NT2/D1 (cell line): ENCODE measurements at regions not wholly inside any gene's neighbourhood (a gene's known extent, or its start where the extent isn't known, plus 50 kb on each side); places are given as distances from the start of the nearest gene placed in this dataset.

Source experiments
- SUZ12 ChIP-seq: IDR thresholded peaks from 2 replicates; pipeline ENCODE4 v1.6.1; 2011; ENCODE audit not compliant: insufficient read length, insufficient read depth; ENCODE audit errors: extremely low read depth
- YY1 ChIP-seq: IDR thresholded peaks from 2 replicates; pipeline ENCODE4 v1.6.1; 2011; ENCODE audit not compliant: insufficient read length, insufficient read depth

- TF ChIP-seq YY1 (no peak), SUZ12 (no peak)
Measured at GRCh38 chrX:1743663-1744062, 128.8 kb downstream of the ASMT start.
